H1 (cell line): ENCODE measurements at regions not wholly inside any gene's neighbourhood (a gene's known extent, or its start where the extent isn't known, plus 50 kb on each side); places are given as distances from the start of the nearest gene placed in this dataset.

Experiments used
- CTCF ChIA-PET: fragments of 300-600 bp; sonication (Branson Sonifier 250); formaldehyde crosslinking; loops from one replicate; lab custom pipeline; 2021; ENCODE audit not compliant: partially characterized antibody; lab: Charles Lee
- POLR2A ChIA-PET: fragments of 300-600 bp; sonication (Branson Sonifier 250); formaldehyde crosslinking; loops from one replicate; lab custom pipeline; 2021; ENCODE audit warnings: inconsistent platforms; ENCODE audit not compliant: partially characterized antibody; lab: Charles Lee
- DNase-seq, 2 experiments: peaks; one replicate each; pipeline versions ENCODE4 v3.0.0 to v3.0.0-alpha.2; 2010 to 2022; ENCODE audit warnings: low spot score in 2 of 2, low read depth in 1 of 2, mixed read lengths in 1 of 2
- FAIRE-seq: peaks from 2 replicates; lab custom pipeline; 2011; peaks lifted over from hg19 to GRCh38; lab: Jason Lieb, UNC
- H2AFZ ChIP-seq: 2 replicates; pipeline ENCODE4 v1.8.1; 2012; ENCODE audit warnings: low read length, inconsistent platforms
- H2AK5ac ChIP-seq: 2 replicates; pipeline ENCODE4 v1.6.1; 2013; ENCODE audit warnings: low read depth, low read length
- H2BK120ac ChIP-seq: replicated peaks from 2 replicates; pipeline ENCODE3; 2013; ENCODE audit warnings: low read depth, low read length, inconsistent platforms
- H2BK12ac ChIP-seq: 2 replicates; pipeline ENCODE4 v1.6.1; 2013; ENCODE audit warnings: low read depth, low read length
- H2BK15ac ChIP-seq: 2 replicates; pipeline ENCODE4 v1.6.1; 2013; ENCODE audit warnings: low read length
- H2BK20ac ChIP-seq: 2 replicates; pipeline ENCODE4 v1.6.1; 2013; ENCODE audit warnings: low read length
- H2BK5ac ChIP-seq: 2 replicates; pipeline ENCODE4 v1.6.1; 2013; ENCODE audit warnings: low read depth, low read length
- H3K14ac ChIP-seq: 2 replicates; pipeline ENCODE4 v1.6.1; 2013; ENCODE audit warnings: inconsistent platforms; ENCODE audit not compliant: insufficient read length
- H3K18ac ChIP-seq: 2 replicates; pipeline ENCODE4 v1.6.1; 2013; ENCODE audit warnings: low read length; ENCODE audit errors: extremely low read depth
- H3K23ac ChIP-seq: 2 replicates; pipeline ENCODE4 v1.6.1; 2013; ENCODE audit warnings: inconsistent platforms; ENCODE audit not compliant: insufficient read length
- H3K23me2 ChIP-seq: 2 replicates; pipeline ENCODE4 v1.6.1; 2013; ENCODE audit warnings: low read depth, low read length
- H3K27ac ChIP-seq: 2 replicates; pipeline ENCODE4 v1.6.1; 2011; ENCODE audit warnings: low read depth, low read length, inconsistent platforms
- H3K27me3 ChIP-seq, 4 experiments: replicated peaks in 1 of 4; 1 replicate in 1 of 4; 2 replicates in 3 of 4; pipeline versions ENCODE4 v1.6.1 to v1.8.1; 2011 to 2013; ENCODE audit warnings: low read length in 3 of 4, mild to moderate bottlenecking in 3 of 4, inconsistent platforms in 2 of 4, mixed read lengths in 2 of 4, moderate library complexity in 1 of 4; ENCODE audit not compliant: control insufficient read depth in 3 of 4, insufficient read depth in 3 of 4; ENCODE audit errors: extremely low read depth in 1 of 4
- H3K36me3 ChIP-seq, 4 experiments: 2 replicates each; pipeline versions ENCODE4 v1.6.1 to v1.8.1; 2011 to 2013; ENCODE audit warnings: mild to moderate bottlenecking in 4 of 4, low read length in 3 of 4, moderate library complexity in 2 of 4, control low read depth in 1 of 4, inconsistent platforms in 1 of 4; ENCODE audit not compliant: insufficient read depth in 4 of 4, control insufficient read depth in 2 of 4
- H3K4ac ChIP-seq: replicated peaks from 2 replicates; pipeline ENCODE3; 2013; ENCODE audit warnings: low read length, low read depth, mixed read lengths, inconsistent platforms; ENCODE audit not compliant: insufficient read length
- H3K4me1 ChIP-seq, 4 experiments: replicated peaks in 1 of 4; 1 replicate in 1 of 4; 2 replicates in 3 of 4; pipeline versions ENCODE4 v1.6.1 to v1.8.1; 2011 to 2013; ENCODE audit warnings: low read length in 3 of 4, inconsistent platforms in 2 of 4, mixed read lengths in 1 of 4; ENCODE audit not compliant: insufficient read depth in 4 of 4, control insufficient read depth in 3 of 4
- H3K4me2 ChIP-seq, 2 experiments: 2 replicates each; pipeline versions ENCODE4 v1.6.1 to v1.8.1; 2011 to 2013; ENCODE audit warnings: low read depth in 2 of 2, low read length in 2 of 2, control low read depth in 1 of 2, inconsistent platforms in 1 of 2, mild to moderate bottlenecking in 1 of 2; ENCODE audit not compliant: insufficient read depth in 1 of 2
- H3K4me3 ChIP-seq, 4 experiments: fragments of 200-600, 300-600 bp in 1 of 4; sonication (generic), shearing (Covaris generic), sonication (Bioruptor Twin) in 1 of 4; 2 replicates each; pipeline versions ENCODE4 v1.5.1 to v1.8.1; 2011 to 2016; ENCODE audit warnings: low read length in 4 of 4, low read depth in 3 of 4, control low read depth in 2 of 4, inconsistent platforms in 2 of 4, mild to moderate bottlenecking in 2 of 4, mixed read lengths in 1 of 4, moderate library complexity in 1 of 4; ENCODE audit not compliant: insufficient read depth in 2 of 4; ENCODE audit errors: extremely low read depth in 1 of 4
- H3K56ac ChIP-seq: replicated peaks from 2 replicates; pipeline ENCODE3; 2013; ENCODE audit warnings: low read depth, mild to moderate bottlenecking, mixed read lengths, low read length, inconsistent platforms; ENCODE audit not compliant: insufficient read length
- H3K79me1 ChIP-seq: 2 replicates; pipeline ENCODE4 v1.6.1; 2013; ENCODE audit warnings: low read depth, low read length, control low read depth
- H3K79me2 ChIP-seq, 2 experiments: 2 replicates each; pipeline versions ENCODE4 v1.6.1 to v1.8.1; 2012 to 2013; ENCODE audit warnings: low read length in 2 of 2, mild to moderate bottlenecking in 2 of 2, inconsistent platforms in 1 of 2; ENCODE audit not compliant: insufficient read depth in 2 of 2, control insufficient read depth in 1 of 2
- H3K9ac ChIP-seq, 4 experiments: replicated peaks in 1 of 4; 1 replicate in 1 of 4; 2 replicates in 3 of 4; pipeline versions ENCODE4 v1.6.1 to v1.8.1; 2011 to 2013; ENCODE audit warnings: low read depth in 3 of 4, low read length in 3 of 4, control low read depth in 2 of 4, mild to moderate bottlenecking in 2 of 4, moderate library complexity in 2 of 4, inconsistent platforms in 1 of 4; ENCODE audit errors: extremely low read depth in 1 of 4
- H3K9me3 ChIP-seq, 2 experiments: 2 replicates each; pipeline versions ENCODE4 v1.6.1 to v1.8.1; 2012 to 2013; ENCODE audit warnings: mild to moderate bottlenecking in 2 of 2, moderate library complexity in 2 of 2, control low read depth in 1 of 2, inconsistent platforms in 1 of 2, low read depth in 1 of 2, low read length in 1 of 2, mixed read lengths in 1 of 2; ENCODE audit not compliant: insufficient read depth in 2 of 2
- H4K20me1 ChIP-seq, 2 experiments: replicated peaks in 1 of 2; 2 replicates each; pipeline versions ENCODE3 to v1.8.1; 2011 to 2013; ENCODE audit warnings: inconsistent platforms in 2 of 2, low read length in 2 of 2, mild to moderate bottlenecking in 1 of 2; ENCODE audit not compliant: insufficient read depth in 2 of 2, control insufficient read depth in 1 of 2
- H4K5ac ChIP-seq: 2 replicates; pipeline ENCODE4 v1.6.1; 2013; ENCODE audit warnings: low read length, low read depth, mixed read lengths, inconsistent platforms; ENCODE audit not compliant: insufficient read length
- H4K8ac ChIP-seq: 2 replicates; pipeline ENCODE4 v1.8.0; 2013; ENCODE audit warnings: mild to moderate bottlenecking, moderate library complexity, low read length, inconsistent platforms; ENCODE audit not compliant: insufficient read depth; ENCODE audit errors: extremely low read depth
- H4K91ac ChIP-seq: replicated peaks from 2 replicates; pipeline ENCODE3; 2013; ENCODE audit warnings: low read length, mixed read lengths, inconsistent platforms; ENCODE audit not compliant: insufficient read length
- BCL11A ChIP-seq, 2 experiments: IDR thresholded peaks; one replicate each; pipeline ENCODE4 v1.6.1; 2011; ENCODE audit warnings: low read depth in 2 of 2, low read length in 2 of 2, mild to moderate bottlenecking in 2 of 2
- CHD1 ChIP-seq: IDR thresholded peaks from 2 replicates; pipeline ENCODE4 v1.6.1; 2012; ENCODE audit warnings: low read depth, low read length, improper control_type of control experiment
- GABPA ChIP-seq: IDR thresholded peaks from 2 replicates; pipeline ENCODE4 v1.6.1; 2011; ENCODE audit warnings: mild to moderate bottlenecking, low read length, moderate library complexity, borderline replicate concordance; ENCODE audit not compliant: insufficient read depth
- HDAC6 ChIP-seq: IDR thresholded peaks from one replicate; pipeline ENCODE4 v1.7.1; 2012; ENCODE audit warnings: low read depth, mild to moderate bottlenecking, inconsistent platforms, low read length, moderate library complexity
- KDM5A ChIP-seq: fragments of 200-600 bp; IDR thresholded peaks from 2 replicates; pipeline ENCODE4 v1.7.1; 2012; ENCODE audit warnings: mild to moderate bottlenecking, low read length, inconsistent platforms, mixed read lengths
- MAFK ChIP-seq: IDR thresholded peaks from 2 replicates; pipeline ENCODE4 v1.6.1; 2012; ENCODE audit warnings: low read depth, mild to moderate bottlenecking, improper control_type of control experiment, low read length
- NANOG ChIP-seq: IDR thresholded peaks from 2 replicates; pipeline ENCODE4 v1.6.1; 2011; ENCODE audit warnings: low read length, low read depth, mild to moderate bottlenecking, inconsistent platforms; ENCODE audit not compliant: insufficient read depth, poor library complexity, severe bottlenecking
- POU5F1 ChIP-seq: IDR thresholded peaks from 2 replicates; pipeline ENCODE4 v1.6.1; 2011; ENCODE audit warnings: low read depth, mild to moderate bottlenecking, low read length, moderate library complexity
- RBBP5 ChIP-seq: IDR thresholded peaks from 2 replicates; pipeline ENCODE4 v1.7.1; 2012; ENCODE audit warnings: low read depth, mild to moderate bottlenecking, inconsistent platforms, low read length, moderate library complexity, borderline replicate concordance
- RNF2 ChIP-seq: fragments of 200-900, 300-1000 bp; sonication (generic); IDR thresholded peaks from 2 replicates; pipeline ENCODE4 v1.7.1; 2016; ENCODE audit warnings: borderline replicate concordance, low read depth, mild to moderate bottlenecking, antibody characterized with exemption, low read length; ENCODE audit not compliant: poor library complexity, severe bottlenecking; ENCODE audit errors: missing control alignments
- SIRT6 ChIP-seq: IDR thresholded peaks from one replicate; pipeline ENCODE4 v1.7.1; 2012; ENCODE audit warnings: low read length, inconsistent platforms
- ZNF274 ChIP-seq: IDR thresholded peaks from 2 replicates; pipeline ENCODE4 v1.7.0; 2012; ENCODE audit warnings: low read length, borderline replicate concordance; ENCODE audit errors: extremely low read depth
- WGBS, 2 experiments: shearing (Covaris generic) in 1 of 2; methylation state at CpG; one replicate each; pipeline versions ENCODE4 v1.1.6 to v1.1.7; 2013 to 2015; ENCODE audit warnings: low lambda C conversion rate in 2 of 2, mixed read lengths in 2 of 2, inconsistent platforms in 1 of 2, low coverage in 1 of 2, missing lambda C conversion rate in 1 of 2; ENCODE audit not compliant: insufficient replicate concordance in 2 of 2, insufficient coverage in 1 of 2, insufficient read length in 1 of 2; ENCODE audit errors: extremely low coverage in 1 of 2, missing lambda C conversion rate in 1 of 2; 5-methylcytosine and 5-hydroxymethylcytosine counted together
- TF ChIP-seq, protein P1 (sequence below): IDR thresholded peaks from 2 replicates; pipeline ENCODE4 v1.6.1; 2012; ENCODE audit warnings: low read length, inconsistent platforms

DNA sequence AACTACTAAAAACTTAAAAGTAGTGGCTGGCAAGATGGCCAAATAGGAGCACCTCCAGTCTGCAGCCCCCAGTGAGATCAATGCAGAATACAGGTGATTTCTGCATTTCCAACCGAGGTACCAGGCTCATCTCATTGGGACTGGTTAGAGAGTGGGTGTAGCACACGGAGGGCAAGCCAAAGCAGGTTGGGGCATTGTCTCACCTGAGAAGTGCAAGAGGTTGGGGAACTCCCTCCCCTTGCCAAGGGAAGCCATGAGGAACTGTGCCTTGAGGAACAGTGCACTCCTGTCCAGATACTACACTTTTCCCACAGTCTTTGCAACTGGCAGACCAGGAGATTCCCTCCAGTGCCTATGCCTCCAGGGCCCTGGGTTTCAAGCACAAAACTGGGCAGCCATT is 311.1 kb downstream of the PAPSS1 start:
- FAIRE-seq (no peak), DNase-seq (no peak)
- ChIA-PET POLR2A (no interaction called here), CTCF (no interaction called here)
- Histone ChIP-seq H4K5ac (no peak overlapping the region), H3K9ac (no peak overlapping the region), H3K79me1 (no peaks in the 10 kb centered on the region), H2AFZ (no peak overlapping the region), H2BK5ac (no peak overlapping the region), H3K36me3 (no peaks in the 10 kb centered on the region), H3K4ac (no peak overlapping the region), H3K4me3 (no peak overlapping the region), H3K27me3 (no peaks in the 10 kb centered on the region), H2BK20ac (no peak overlapping the region), H2BK12ac (no peak overlapping the region), H4K20me1 (no peaks in the 10 kb centered on the region), H4K91ac (no peak overlapping the region), H3K4me1 (no peaks in the 10 kb centered on the region), H3K79me2 (no peaks in the 10 kb centered on the region), H3K14ac (no peak overlapping the region), H2AK5ac (no peak overlapping the region), H4K8ac (no peak overlapping the region), H2BK120ac (no peak overlapping the region), H3K27ac (no peak overlapping the region), H3K18ac (no peak overlapping the region), H3K56ac (no peak overlapping the region), H3K23ac (no peak overlapping the region), H3K9me3 (0 out of 4 replicates have a peak, but pooled peaks cover 0 to 3% of the 10 kb centered on the region in 2 experiments), H2BK15ac (no peak overlapping the region), H3K4me2 (no peak overlapping the region), H3K23me2 (no peaks in the 10 kb centered on the region)
- WGBS, 2 experiments, result 53% methylated on average over 2 of the region's 2 CpGs; no CpG with 5 or more reads in 1 of the 2 experiments
- no peak for TF ChIP-seq BCL11A (IDR thresholded peaks at IDR 0.05; ENCODE audit: low read depth in 2 of 2, low read length in 2 of 2)
- TF ChIP-seq KDM5A, result no peak
- TF ChIP-seq RBBP5, result no peak
- TF ChIP-seq, protein P1, sequence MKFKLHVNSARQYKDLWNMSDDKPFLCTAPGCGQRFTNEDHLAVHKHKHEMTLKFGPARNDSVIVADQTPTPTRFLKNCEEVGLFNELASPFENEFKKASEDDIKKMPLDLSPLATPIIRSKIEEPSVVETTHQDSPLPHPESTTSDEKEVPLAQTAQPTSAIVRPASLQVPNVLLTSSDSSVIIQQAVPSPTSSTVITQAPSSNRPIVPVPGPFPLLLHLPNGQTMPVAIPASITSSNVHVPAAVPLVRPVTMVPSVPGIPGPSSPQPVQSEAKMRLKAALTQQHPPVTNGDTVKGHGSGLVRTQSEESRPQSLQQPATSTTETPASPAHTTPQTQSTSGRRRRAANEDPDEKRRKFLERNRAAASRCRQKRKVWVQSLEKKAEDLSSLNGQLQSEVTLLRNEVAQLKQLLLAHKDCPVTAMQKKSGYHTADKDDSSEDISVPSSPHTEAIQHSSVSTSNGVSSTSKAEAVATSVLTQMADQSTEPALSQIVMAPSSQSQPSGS, result no peak
- no peak for TF ChIP-seq NANOG
- TF ChIP-seq MAFK, result no peak
- no peak for TF ChIP-seq POU5F1
- no peak for TF ChIP-seq GABPA
- no peak for TF ChIP-seq SIRT6
- no peak for TF ChIP-seq CHD1
- no peak for TF ChIP-seq RNF2
- no peak for TF ChIP-seq ZNF274
- no peak for TF ChIP-seq HDAC6
